Keratinocyte (primary cell): ENCODE measurements at regions not wholly inside any gene's neighbourhood (a gene's known extent, or its start where the extent isn't known, plus 50 kb on each side); places are given as distances from the start of the nearest gene placed in this dataset.

Source experiments
- EZH2 ChIP-seq: IDR thresholded peaks from one replicate; pipeline ENCODE4 v1.6.1; 2012; ENCODE audit warnings: inconsistent platforms, mild to moderate bottlenecking, low read length, moderate library complexity
- TF ChIP-seq, protein P1 (sequence below), 3 experiments: IDR thresholded peaks in 1 of 3; conservative IDR thresholded peaks in 1 of 3; optimal IDR thresholded peaks in 1 of 3; 2 replicates in 2 of 3; 3 replicates in 1 of 3; pipeline versions ENCODE3 to v1.5.1; 2011; ENCODE audit warnings: low read length in 3 of 3, mild to moderate bottlenecking in 3 of 3, moderate library complexity in 2 of 3, control low read depth in 1 of 3, inconsistent platforms in 1 of 3; ENCODE audit not compliant: insufficient read depth in 2 of 3; ENCODE audit errors: extremely low read depth in 1 of 3

DNA sequence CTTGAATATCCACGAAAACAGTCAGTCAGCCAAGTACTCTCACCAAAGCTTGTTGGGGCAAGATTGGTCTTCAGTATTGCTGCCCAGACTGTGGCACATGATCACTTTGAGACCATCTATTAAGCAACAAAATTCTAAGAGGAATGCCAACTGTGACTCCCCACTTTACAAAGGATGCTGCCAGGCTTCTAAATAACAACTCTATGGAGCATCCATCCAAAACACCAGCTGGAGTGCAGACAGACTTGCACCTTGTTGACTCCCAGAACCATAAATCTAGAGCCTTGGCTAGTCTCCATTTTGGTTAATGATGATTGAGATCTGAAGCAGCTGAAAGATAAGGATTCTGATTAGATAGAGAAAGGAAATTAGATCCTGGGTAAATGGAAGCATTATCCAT is 132.8 kb downstream of the DIO2 start:
- TF ChIP-seq, protein P1, sequence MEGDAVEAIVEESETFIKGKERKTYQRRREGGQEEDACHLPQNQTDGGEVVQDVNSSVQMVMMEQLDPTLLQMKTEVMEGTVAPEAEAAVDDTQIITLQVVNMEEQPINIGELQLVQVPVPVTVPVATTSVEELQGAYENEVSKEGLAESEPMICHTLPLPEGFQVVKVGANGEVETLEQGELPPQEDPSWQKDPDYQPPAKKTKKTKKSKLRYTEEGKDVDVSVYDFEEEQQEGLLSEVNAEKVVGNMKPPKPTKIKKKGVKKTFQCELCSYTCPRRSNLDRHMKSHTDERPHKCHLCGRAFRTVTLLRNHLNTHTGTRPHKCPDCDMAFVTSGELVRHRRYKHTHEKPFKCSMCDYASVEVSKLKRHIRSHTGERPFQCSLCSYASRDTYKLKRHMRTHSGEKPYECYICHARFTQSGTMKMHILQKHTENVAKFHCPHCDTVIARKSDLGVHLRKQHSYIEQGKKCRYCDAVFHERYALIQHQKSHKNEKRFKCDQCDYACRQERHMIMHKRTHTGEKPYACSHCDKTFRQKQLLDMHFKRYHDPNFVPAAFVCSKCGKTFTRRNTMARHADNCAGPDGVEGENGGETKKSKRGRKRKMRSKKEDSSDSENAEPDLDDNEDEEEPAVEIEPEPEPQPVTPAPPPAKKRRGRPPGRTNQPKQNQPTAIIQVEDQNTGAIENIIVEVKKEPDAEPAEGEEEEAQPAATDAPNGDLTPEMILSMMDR (optimal IDR thresholded peaks at IDR 0.05 in 1 of 3, IDR thresholded peaks at IDR 0.05 in 1 of 3, conservative IDR thresholded peaks at IDR 0.05 in 1 of 3; ENCODE audit: extremely low read depth in 1 of 3, insufficient read depth in 2 of 3, low read length in 3 of 3), result no peak
- TF ChIP-seq EZH2, result no peak
